ENCODE measurements at regions not wholly inside any gene's neighbourhood (a gene's known extent, or its start where the extent isn't known, plus 50 kb on each side); places are given as distances from the start of the nearest gene placed in this dataset.

DNA sequence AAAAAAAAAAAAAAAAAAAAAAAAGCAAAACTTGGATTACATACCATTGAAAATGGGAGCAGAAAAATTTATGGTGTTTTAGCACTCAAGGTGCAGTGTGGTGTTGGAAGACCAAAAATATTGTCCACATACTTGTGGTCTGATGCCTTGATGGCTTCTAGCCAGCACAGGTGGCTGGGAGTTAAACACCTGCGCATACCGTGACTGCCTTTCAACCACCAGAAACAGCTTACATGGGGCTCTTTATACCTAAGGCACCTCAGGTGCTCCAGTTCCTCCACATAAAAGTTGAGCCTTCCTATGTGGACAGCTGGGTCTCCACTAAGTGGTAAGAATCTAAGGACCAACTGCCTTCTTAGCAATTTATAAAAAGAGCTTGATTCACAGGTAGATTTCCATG, 802.6 kb upstream of the CELF4 start:
- TF ChIP-seq, protein P1, sequence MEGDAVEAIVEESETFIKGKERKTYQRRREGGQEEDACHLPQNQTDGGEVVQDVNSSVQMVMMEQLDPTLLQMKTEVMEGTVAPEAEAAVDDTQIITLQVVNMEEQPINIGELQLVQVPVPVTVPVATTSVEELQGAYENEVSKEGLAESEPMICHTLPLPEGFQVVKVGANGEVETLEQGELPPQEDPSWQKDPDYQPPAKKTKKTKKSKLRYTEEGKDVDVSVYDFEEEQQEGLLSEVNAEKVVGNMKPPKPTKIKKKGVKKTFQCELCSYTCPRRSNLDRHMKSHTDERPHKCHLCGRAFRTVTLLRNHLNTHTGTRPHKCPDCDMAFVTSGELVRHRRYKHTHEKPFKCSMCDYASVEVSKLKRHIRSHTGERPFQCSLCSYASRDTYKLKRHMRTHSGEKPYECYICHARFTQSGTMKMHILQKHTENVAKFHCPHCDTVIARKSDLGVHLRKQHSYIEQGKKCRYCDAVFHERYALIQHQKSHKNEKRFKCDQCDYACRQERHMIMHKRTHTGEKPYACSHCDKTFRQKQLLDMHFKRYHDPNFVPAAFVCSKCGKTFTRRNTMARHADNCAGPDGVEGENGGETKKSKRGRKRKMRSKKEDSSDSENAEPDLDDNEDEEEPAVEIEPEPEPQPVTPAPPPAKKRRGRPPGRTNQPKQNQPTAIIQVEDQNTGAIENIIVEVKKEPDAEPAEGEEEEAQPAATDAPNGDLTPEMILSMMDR (IDR thresholded peaks at IDR 0.05), result no peak
- no peak for TF ChIP-seq EP300 (IDR thresholded peaks at IDR 0.05)
- TF ChIP-seq POLR2AphosphoS5 (IDR thresholded peaks at IDR 0.05), result no peak
- no peak for TF ChIP-seq POLR2A (IDR thresholded peaks at IDR 0.05)
- Histone ChIP-seq H3K27me3 (no peaks in the 10 kb centered on the region), H3K36me3 (no peaks in the 10 kb centered on the region), H3K9me3 (no peaks in the 10 kb centered on the region), H3K4me3 (no peak overlapping the region), H3K4me1 (no peaks in the 10 kb centered on the region), H3K27ac (no peak overlapping the region)
- WGBS, result 82% methylated on average over 2 of the region's 2 CpGs
- no peak for DNase-seq (ENCODE audit: low spot score in 2 of 2)

DNA sequence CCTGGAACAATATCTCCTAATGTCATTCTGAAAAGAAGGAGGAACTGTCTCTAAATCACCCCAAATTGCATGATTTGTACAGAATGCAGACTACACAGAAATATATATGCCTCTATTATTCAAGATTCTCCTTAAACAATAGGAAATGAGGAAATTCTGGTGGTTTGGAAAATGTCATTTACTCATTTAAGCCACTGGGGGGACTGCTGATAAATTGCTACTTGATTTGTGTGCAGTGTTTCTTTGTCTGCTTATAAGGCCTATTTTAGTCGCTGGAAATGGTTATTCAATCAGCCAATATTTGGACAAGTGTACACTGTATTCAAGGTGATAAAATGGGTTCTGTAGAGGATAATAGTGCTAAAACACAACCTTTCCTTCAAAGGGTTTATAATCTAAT, 801.9 kb upstream of the CELF4 start:
- Histone ChIP-seq H3K4me1 (no peaks in the 10 kb centered on the region), H3K9me3 (no peaks in the 10 kb centered on the region), H3K4me3 (no peak overlapping the region), H3K27ac (no peak overlapping the region), H3K27me3 (no peaks in the 10 kb centered on the region), H3K36me3 (no peaks in the 10 kb centered on the region)
- WGBS, result 89% methylated on average over 1 of the region's 1 CpG
- DNase-seq (ENCODE audit: low spot score in 2 of 2), result no peak
- TF ChIP-seq EP300 (IDR thresholded peaks at IDR 0.05) (no peak), POLR2A (IDR thresholded peaks at IDR 0.05) (no peak), POLR2AphosphoS5 (IDR thresholded peaks at IDR 0.05) (no peak)
- TF ChIP-seq, protein P1 (IDR thresholded peaks at IDR 0.05), result no peak

- TF ChIP-seq POLR2A (IDR thresholded peaks at IDR 0.05), result no peak
- TF ChIP-seq POLR2AphosphoS5 (IDR thresholded peaks at IDR 0.05), result no peak
- no peak for TF ChIP-seq EP300 (IDR thresholded peaks at IDR 0.05)
- TF ChIP-seq, protein P1 (IDR thresholded peaks at IDR 0.05), result no peak
- 75% methylated on average over 2 of the region's 2 CpGs for WGBS
- DNase-seq (ENCODE audit: low spot score in 2 of 2), result no peak
These were observed 796.7 kb upstream of the CELF4 start for GRCh38 chr18:38362286-38362792.

GRCh38 chr18:38358805-38359657, 793.4 kb upstream of the CELF4 start:
- Histone ChIP-seq H3K36me3 (no peaks in the 10 kb centered on the region), H3K27ac (no peak overlapping the region), H3K4me3 (no peak overlapping the region), H3K4me1 (no peaks in the 10 kb centered on the region), H3K9me3 (no peaks in the 10 kb centered on the region), H3K27me3 (no peaks in the 10 kb centered on the region)
- TF ChIP-seq EP300 (IDR thresholded peaks at IDR 0.05), result no peak
- no peak for TF ChIP-seq POLR2A (IDR thresholded peaks at IDR 0.05)
- WGBS, result 75% methylated on average over 11 of the region's 11 CpGs
- no peak for DNase-seq (ENCODE audit: low spot score in 2 of 2)

More at GRCh38 chr18:38362286-38362792, 796.7 kb upstream of the CELF4 start:
- no peak overlapping the region for H3K4me3 ChIP-seq
- no peaks in the 10 kb centered on the region for H3K27me3 ChIP-seq
- H3K36me3 ChIP-seq, result no peaks in the 10 kb centered on the region
- H3K9me3 ChIP-seq, result no peaks in the 10 kb centered on the region
- no peaks in the 10 kb centered on the region for H3K4me1 ChIP-seq
- H3K27ac ChIP-seq, result no peak overlapping the region

DNA sequence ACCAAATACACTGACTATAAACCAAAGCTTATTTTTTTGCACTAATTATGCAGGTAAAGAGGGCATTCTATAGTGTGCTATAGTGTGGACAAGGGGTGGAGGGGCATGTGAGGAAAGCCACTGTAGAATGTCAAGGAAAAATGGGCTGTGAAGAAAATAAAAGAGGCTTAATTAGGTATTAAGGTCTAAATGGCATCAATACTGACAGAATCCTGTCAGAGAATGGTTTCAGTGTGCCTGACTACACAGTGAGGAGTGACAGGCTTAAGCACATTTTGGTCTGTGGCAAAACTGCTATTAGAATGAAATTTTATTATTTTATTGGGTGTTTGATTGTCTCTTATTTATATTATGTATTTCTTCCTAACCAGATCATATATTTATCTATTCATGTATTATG, 787.6 kb upstream of the CELF4 start:
- Histone ChIP-seq H3K4me3 (no peak overlapping the region), H3K4me1 (no peaks in the 10 kb centered on the region), H3K27ac (no peak overlapping the region), H3K9me3 (no peaks in the 10 kb centered on the region), H3K36me3 (no peaks in the 10 kb centered on the region), H3K27me3 (no peaks in the 10 kb centered on the region)
- TF ChIP-seq POLR2A (IDR thresholded peaks at IDR 0.05), result no peak
- TF ChIP-seq, protein P1 (IDR thresholded peaks at IDR 0.05), result no peak
- no peak for TF ChIP-seq EP300 (IDR thresholded peaks at IDR 0.05)
- no peak for TF ChIP-seq POLR2AphosphoS5 (IDR thresholded peaks at IDR 0.05)
- DNase-seq (ENCODE audit: low spot score in 2 of 2), result no peak
